GM18499 (cell line): ENCODE measurements at regions not wholly inside any gene's neighbourhood (a gene's known extent, or its start where the extent isn't known, plus 50 kb on each side); places are given as distances from the start of the nearest gene placed in this dataset.

Experiments
- ATAC-seq: cut with Tn5 transposase; IDR thresholded peaks from one replicate; pipeline ENCODE4 v1.9.1; 2021; ENCODE audit warnings: moderate number of reproducible peaks; ENCODE audit not compliant: insufficient read depth, unreplicated experiment

GRCh38 chr3:19093084-19093483 is 55.2 kb upstream of the KCNH8 start:
- no peak for ATAC-seq

- no peak for ATAC-seq
Measured at GRCh38 chr3:19077388-19077787, 70.9 kb upstream of the KCNH8 start.

DNA sequence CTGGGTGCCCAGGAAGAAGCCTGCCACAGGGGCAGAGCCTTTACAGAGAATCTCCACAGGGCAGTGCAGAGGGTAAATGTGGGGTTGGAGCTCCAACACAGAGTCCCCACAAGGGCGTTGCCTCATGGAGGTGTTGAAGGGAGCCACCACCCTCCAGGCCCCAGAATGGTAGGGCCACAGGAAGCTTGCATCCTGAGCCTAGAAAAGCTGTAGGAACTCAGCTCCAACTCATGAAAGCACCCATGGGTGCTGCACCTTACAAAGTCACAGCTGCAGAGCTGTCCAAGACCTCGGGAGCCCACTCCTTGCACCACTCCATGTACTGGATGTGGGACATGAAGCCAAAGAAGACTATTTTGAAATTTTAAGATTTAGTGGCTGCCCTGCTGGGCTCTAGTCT is 73.3 kb upstream of the KCNH8 start:
- ATAC-seq = no peak

- no peak for ATAC-seq
Measured at GRCh38 chr3:19074257-19074900, 73.9 kb upstream of the KCNH8 start.

DNA sequence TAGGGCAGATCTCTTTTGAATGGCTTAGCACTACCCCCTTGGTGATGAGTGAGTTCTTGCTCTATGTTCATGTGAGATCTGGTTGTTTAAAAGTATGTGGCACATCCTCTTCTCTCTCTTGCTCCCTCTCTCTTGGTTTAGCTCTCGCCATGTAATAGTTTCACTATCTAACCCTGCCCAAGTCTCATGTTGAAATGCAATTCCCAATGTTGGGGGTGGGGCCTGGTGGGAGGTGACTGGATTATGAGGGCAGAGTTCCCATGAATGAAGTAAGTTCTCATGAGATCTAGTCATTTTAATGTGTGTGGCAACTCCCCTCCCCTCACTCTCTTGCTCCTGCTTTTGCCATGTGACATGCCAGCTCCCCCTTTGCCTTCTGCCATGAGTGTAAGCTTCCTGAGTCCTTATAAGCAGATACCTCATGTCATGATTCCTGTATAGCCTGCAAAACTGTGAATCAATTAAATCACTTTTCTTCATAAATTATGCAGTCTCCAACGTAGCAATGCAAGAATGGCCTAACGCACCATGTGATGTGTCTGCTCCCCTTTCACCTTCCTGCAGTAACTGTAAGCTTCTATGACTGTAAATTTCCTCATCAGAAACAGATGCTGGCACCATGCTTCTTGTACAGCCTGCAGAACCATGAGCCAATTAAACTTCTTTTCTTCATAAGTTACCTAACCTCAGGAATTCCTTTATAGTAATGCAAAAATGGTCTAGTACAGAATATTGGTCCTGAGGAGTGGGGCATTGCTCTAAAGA is 74.8 kb upstream of the KCNH8 start:
- no peak for ATAC-seq

- no peak for ATAC-seq
Measured at GRCh38 chr3:19070325-19070724, 78.0 kb upstream of the KCNH8 start.

DNA sequence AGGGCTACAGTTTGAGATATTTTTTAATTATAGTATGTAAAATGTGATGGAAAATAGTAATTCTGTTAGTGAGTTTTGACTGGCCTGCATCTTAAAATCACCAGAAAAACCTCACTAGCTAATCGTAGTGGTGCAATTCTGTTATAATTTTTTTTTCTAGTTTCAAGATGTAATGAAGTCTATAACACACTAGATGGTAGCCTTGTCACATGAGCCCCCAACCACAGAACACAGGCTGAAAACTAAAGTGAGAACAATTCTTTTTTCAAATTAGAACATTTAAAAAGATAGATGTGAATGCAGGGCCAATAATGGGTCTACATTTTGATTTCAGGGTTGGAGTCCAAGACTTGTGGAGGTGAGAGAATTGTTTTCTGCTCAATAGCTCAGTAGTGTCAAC is 83.3 kb upstream of the KCNH8 start:
- ATAC-seq = no peak

GRCh38 chr3:19063936-19064335 is 84.4 kb upstream of the KCNH8 start:
- no peak for ATAC-seq

DNA sequence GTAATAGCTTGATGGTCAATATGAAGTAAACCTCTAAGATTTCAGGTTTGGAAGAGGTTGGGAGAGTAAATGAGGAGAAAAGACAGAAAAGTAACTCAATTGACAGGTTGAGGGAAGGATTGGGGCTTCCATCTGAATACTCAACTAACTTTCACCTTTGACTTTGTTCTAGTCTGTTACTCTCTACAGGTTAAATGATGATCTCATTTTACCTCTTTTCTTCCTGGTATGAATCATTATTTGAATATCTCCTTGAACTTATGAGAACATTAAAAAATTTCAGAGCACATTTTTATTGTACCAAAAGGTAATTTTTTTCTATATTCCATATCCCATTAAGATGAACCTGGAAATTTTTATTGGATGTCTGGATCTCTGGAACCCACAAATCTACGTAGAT is 87.9 kb upstream of the KCNH8 start:
- ATAC-seq = no peak

- no peak for ATAC-seq
Measured at GRCh38 chr3:19052874-19053273, 95.4 kb upstream of the KCNH8 start.

- no peak for ATAC-seq
Measured at GRCh38 chr3:19046440-19046839, 101.9 kb upstream of the KCNH8 start.

DNA sequence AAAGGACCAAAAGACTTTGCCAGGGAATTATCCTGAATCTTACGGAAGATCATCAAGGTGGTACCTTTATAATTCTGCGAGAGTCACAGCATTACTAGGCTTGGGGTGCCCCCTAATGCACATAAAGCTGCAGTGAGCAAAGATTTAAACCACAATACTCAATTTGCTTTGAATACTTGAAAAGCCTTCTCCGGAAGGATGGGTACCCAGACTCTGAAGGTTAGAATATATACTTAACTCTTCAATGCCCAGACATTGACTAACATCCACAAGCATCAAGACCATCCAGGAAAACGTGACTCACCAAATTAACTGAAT is 117.8 kb upstream of the KCNH8 start:
- ATAC-seq = no peak

GRCh38 chr3:19029837-19030521 is 118.3 kb upstream of the KCNH8 start:
- ATAC-seq = no peak

GRCh38 chr3:19025441-19025840 is 122.9 kb upstream of the KCNH8 start:
- no peak for ATAC-seq

GRCh38 chr3:19022546-19022945 is 125.8 kb upstream of the KCNH8 start:
- no peak for ATAC-seq

DNA sequence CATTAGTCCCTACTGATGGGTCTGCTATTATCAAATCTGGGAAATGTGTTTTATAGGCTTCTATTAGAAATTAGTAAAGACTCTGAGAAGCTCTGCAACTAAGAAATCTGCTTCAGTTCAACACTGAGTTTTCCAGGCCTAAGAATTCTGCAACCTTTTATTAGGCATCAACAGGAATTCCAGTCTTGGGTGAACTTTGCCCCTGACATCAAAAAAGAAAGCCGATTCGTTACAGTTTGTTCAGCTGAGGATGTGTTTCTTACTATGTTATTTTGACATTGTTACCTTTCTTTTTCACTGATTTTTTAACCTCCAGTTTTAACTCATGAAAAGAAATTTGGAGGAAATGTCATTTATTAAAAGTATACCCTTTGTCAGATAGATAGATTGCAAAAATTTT is 131.5 kb upstream of the KCNH8 start:
- ATAC-seq = no peak

GRCh38 chr3:19013879-19014278 is 134.4 kb upstream of the KCNH8 start:
- no peak for ATAC-seq

- no peak for ATAC-seq
Measured at GRCh38 chr3:19012846-19013245, 135.5 kb upstream of the KCNH8 start.

DNA sequence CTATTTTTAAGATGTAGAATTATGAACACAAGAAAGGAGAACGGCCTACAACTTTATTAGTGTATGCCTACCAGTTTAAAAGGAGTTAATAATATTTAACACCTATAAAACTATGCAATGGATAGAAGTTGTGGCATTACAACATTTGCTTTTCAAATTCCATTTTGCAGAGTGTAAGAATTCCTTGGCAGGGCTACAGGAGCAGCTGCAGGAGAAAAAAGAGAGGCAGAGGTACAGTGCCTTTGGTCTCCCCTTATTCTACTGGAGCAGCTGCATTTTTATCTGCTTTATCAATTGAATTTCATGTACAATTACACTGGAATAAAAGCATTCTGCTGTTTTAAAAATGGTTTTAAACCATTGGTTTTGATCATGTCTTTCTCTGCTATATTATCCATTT is 145.7 kb upstream of the KCNH8 start:
- ATAC-seq = no peak

- ATAC-seq = no peak
Measured at GRCh38 chr3:18998069-18998468, 150.2 kb upstream of the KCNH8 start.

GRCh38 chr3:18992709-18993108 is 155.6 kb upstream of the KCNH8 start:
- ATAC-seq = no peak
